HG02678 (cell line): ENCODE measurements at regions not wholly inside any gene's neighbourhood (a gene's known extent, or its start where the extent isn't known, plus 50 kb on each side); places are given as distances from the start of the nearest gene placed in this dataset.

Experiments
- ATAC-seq: cut with Tn5 transposase; IDR thresholded peaks from one replicate; pipeline ENCODE4 v1.9.1; 2021; ENCODE audit warnings: mild to moderate bottlenecking, moderate library complexity; ENCODE audit not compliant: unreplicated experiment

GRCh38 chr18:41155910-41156851, 798.9 kb upstream of the PIK3C3 start:
- ATAC-seq, result no peak

- ATAC-seq, result no peak
These were observed 800.0 kb upstream of the PIK3C3 start for GRCh38 chr18:41155025-41155424.

GRCh38 chr18:41153871-41154270, 801.2 kb upstream of the PIK3C3 start:
- no peak for ATAC-seq

DNA sequence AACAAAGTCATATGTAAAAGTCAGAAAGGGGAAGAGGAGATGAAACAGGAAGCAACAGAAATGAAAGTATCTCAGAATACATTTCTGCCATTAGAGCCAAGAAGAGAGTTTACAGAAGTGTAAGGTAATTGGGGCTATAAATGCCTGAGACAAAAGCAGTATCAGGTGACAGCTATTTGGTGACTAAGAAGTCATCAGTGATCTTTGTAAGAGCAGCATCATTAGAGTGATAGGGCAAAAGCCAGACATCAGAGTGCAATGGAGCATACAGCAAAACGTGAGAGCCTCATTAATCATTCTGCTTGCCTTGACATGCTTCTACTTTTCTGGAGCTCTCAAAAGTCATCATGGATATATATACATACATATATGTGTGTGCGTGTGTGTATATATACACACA, 804.7 kb upstream of the PIK3C3 start:
- no peak for ATAC-seq

DNA sequence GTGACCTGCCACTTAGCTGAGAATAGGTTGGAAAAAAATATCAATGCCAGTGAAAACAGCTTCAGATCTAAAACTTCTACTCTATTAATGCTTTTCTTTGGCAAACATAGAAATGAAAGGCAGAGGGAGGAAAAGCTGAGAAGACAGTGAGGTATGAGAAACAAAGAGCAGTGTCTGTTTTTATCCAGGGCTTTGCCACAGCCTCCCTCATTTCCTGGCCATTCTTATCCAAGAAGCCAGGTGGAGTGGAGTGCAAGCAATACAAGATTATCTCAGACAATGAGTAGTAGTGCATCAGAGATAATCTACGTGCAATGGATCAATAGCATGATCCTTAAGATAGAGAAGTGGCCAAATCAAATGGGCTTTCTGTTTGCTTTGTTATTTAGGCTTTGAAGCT, 808.7 kb upstream of the PIK3C3 start:
- no peak for ATAC-seq

DNA sequence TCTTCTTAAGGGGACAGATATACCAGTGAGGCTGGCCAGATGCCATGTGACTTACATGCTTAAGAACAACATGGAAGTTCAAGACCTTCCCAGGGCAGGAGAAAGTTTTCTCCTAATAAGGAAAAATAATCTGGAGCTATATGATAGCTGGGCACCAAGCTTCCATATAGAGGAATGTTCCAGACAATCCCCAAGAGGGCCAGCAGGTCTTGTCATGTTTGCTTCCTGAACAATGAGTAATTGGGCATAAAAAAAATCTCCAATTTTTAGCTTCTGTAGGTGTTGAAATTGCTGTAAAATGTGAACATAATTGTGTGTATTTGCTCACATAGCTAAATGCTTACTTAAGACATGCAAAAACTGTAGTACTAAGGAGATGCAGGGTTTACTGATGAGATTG, 809.5 kb upstream of the PIK3C3 start:
- no peak for ATAC-seq

DNA sequence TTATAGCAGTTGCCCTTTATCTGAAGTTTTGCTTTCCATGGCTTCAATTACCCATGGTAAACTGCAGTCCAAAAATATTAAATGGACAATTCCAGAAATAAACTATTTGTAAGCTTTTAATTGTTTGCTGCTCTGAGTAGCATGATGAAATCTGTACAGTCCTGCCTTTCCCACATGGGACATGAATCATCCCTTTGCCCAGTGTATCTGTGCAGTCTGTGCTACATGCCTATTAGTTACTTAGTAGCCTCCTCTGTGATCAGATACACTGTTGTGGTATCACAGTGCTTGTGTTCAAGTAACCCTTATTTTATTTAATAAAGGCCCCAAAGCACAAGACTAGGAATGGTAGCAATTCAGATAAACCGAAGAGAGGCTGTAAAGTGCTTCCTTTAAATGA, 810.6 kb upstream of the PIK3C3 start:
- no peak for ATAC-seq

- ATAC-seq, result no peak
These were observed 814.5 kb upstream of the PIK3C3 start for GRCh38 chr18:41140506-41140905.

DNA sequence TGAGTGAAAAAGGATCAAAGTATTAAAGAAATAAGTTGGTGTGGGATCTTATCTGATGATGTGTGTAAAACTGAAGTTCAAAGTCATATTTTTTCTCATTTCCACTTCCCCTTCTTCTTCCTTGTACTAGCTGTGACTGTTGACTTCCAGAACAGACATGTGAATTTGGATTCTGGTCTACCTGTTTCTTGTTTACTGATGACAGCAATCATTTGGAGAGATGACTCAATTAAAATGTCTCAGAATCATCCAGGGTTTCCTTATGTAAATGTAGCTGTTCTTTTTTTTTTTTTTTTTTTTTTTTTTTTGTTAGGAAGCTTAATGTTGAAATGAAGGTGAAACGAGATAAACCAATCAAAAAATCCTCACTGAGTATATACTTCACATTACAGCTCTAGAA, 819.9 kb upstream of the PIK3C3 start:
- no peak for ATAC-seq

DNA sequence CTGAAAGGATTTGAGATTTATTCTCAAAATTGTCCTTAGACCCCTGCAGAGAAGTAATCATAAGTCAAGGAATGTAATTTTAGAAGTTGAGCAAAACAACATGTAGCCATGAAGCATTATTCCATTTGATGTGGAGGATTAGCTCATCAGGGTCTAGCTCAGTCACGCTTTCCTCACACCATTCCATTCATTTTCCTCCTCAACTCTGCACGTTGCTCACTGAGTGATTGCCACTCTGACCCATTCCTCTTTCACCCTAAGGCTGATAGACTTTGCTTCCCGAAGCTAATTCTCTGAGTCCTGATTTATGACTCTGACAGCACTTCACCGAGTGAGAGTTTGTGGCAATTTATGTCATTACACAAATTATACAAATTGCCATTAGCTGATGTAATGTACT, 820.6 kb upstream of the PIK3C3 start:
- ATAC-seq, result no peak

- no peak for ATAC-seq
These were observed 824.0 kb upstream of the PIK3C3 start for GRCh38 chr18:41131050-41131449.

DNA sequence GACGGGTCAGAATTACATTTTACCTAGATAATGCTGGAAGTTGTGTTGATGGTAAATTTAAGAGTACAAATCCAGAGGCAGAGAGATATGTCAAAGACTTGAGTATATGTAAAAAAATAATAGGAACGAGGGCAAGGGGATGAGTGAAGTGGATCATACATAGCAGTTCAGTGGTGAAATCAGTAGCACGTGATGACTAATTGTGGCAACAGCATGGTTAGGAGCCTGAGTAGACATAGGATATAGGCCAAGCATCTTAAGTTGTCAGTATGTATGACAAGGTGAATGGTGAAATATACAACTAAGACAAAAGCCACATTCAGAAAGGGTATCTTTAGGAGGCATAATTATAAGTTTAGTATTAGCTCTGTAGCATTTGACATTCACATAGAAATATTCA, 826.5 kb upstream of the PIK3C3 start:
- ATAC-seq, result no peak

GRCh38 chr18:41128126-41128525, 826.9 kb upstream of the PIK3C3 start:
- no peak for ATAC-seq

GRCh38 chr18:41126541-41127235, 828.3 kb upstream of the PIK3C3 start:
- ATAC-seq, result no peak

DNA sequence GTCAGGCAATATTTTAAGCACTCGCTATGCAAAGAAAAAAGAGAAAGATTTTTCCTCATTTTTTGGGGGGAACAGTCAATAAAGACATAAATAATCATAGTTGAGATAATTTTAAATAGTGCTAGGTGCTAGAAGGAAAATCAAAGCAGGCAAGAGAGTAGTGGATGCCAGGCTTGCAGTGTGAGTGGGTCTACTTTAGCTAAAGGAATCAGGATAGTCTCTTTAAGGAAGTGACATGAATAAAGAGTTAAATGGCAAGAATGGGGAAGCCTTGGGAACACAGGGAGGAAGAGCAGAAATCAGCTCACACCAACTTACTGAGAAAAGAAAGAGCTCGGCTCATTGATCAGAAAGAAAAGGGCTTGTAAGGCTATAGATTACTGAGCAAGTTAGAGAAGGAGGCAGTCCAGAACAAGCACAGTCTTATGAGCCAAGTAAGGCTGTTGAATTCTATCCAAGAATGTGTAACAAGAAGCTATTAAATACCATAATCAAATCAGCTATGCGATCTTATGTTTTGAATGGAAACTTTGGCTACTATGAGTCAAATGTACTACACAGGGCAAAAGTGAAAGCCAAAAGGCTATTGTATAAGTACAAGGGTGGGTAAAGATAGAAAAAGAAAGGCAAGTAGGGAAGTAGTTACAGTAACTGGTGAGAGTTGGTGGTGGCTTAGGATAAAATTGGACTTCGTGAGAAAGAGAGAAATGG, 833.8 kb upstream of the PIK3C3 start:
- no peak for ATAC-seq

DNA sequence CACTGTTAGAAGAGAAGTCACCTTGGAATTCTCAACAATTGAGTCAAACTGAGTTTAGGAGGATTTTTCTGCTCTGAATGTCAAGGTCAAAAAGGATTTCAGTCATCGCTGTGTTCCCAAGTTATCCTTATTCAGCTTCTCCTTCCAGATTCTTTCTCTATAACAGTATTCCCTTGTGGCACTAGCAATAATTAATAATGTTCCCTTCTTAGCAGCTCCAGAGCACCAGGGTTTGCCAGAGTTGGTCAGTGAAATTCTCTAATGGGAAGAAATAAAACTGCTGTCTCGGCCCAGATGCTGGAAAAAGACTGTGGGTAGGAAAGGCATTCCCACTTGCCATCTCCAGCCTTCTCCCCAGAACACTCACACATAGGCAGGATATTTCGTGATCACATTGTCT, 836.0 kb upstream of the PIK3C3 start:
- no peak for ATAC-seq

- ATAC-seq, result no peak
These were observed 841.0 kb upstream of the PIK3C3 start for GRCh38 chr18:41113885-41114482.

- ATAC-seq, result no peak
These were observed 855.6 kb upstream of the PIK3C3 start for GRCh38 chr18:41099451-41099850.

- no peak for ATAC-seq
These were observed 858.5 kb upstream of the PIK3C3 start for GRCh38 chr18:41096504-41096903.

GRCh38 chr18:41077076-41077475, 878.0 kb upstream of the PIK3C3 start:
- no peak for ATAC-seq

GRCh38 chr18:41075212-41075611, 879.8 kb upstream of the PIK3C3 start:
- ATAC-seq, result no peak
